Gastrocnemius medialis (tissue), 4 donors: ENCODE measurements at regions not wholly inside any gene's neighbourhood (a gene's known extent, or its start where the extent isn't known, plus 50 kb on each side); places are given as distances from the start of the nearest gene placed in this dataset.

Source experiments
- ATAC-seq, 2 donors: fragments of 150-250 bp; one replicate each; pipeline ENCODE4 v1.9.1; 2016
- DNase-seq, 2 donors: peaks; one replicate each; pipeline ENCODE4 v3.0.0-alpha.2; 2019
- H3K27ac ChIP-seq, 4 donors: fragments of 200-600 bp; sonication (generic); 1 replicate in 1 of 4; 2 replicates in 3 of 4; pipeline ENCODE4 v1.5.1; 2016 to 2018; ENCODE audit warnings: mild to moderate bottlenecking in 2 of 4, moderate library complexity in 1 of 4
- H3K27me3 ChIP-seq, 3 donors: fragments of 200-600 bp; sonication (generic) in 2 of 3; 1 replicate in 1 of 3; 2 replicates in 2 of 3; pipeline versions ENCODE4 v1.5.1 to v1.6.0; 2016 to 2019; ENCODE audit warnings: mild to moderate bottlenecking in 1 of 3, moderate library complexity in 1 of 3
- H3K36me3 ChIP-seq, 2 donors: fragments of 200-600 bp; sonication (generic) in 1 of 2; one replicate each; pipeline ENCODE4 v1.5.1; 2017 to 2018
- H3K4me1 ChIP-seq, 2 donors: fragments of 200-600 bp; sonication (generic) in 1 of 2; one replicate each; pipeline ENCODE4 v1.5.1; 2016 to 2017; ENCODE audit warnings: mild to moderate bottlenecking in 2 of 2
- H3K4me3 ChIP-seq, 4 donors: fragments of 200-600 bp; sonication (generic) in 3 of 4; 1 replicate in 1 of 4; 2 replicates in 3 of 4; pipeline ENCODE4 v1.5.1; 2016 to 2019; ENCODE audit warnings: mild to moderate bottlenecking in 2 of 4
- H3K9me3 ChIP-seq, 3 donors: fragments of 200-600 bp; sonication (generic) in 2 of 3; 1 replicate in 1 of 3; 2 replicates in 2 of 3; pipeline ENCODE4 v1.5.1; 2016 to 2019
- CTCF ChIP-seq, 5 experiments: fragments of 450-650 bp in 3 of 5; fragments of 200-600 bp in 2 of 5; sonication (generic) in 2 of 5; IDR thresholded peaks in 4 of 5; conservative IDR thresholded peaks in 1 of 5; 1 replicate in 4 of 5; 2 replicates in 1 of 5; pipeline ENCODE4 v1.5.1; 2016 to 2019; ENCODE audit warnings: antibody characterized with exemption in 5 of 5, mild to moderate bottlenecking in 3 of 5, moderate library complexity in 3 of 5
- POLR2A ChIP-seq, 2 donors: fragments of 450-650 bp; IDR thresholded peaks; one replicate each; pipeline ENCODE4 v1.6.1; 2017; ENCODE audit warnings: antibody characterized with exemption in 2 of 2, mild to moderate bottlenecking in 2 of 2, moderate library complexity in 2 of 2
- in situ Hi-C, 4 donors: fragments of 200-750 bp; cut with MboI; loops; one replicate each; pipeline versions ENCODE4 v1.15.0 to v1.8.0; 2017; ENCODE audit warnings: low sequenced_read_pairs in 4 of 4
- intact Hi-C: fragments of 100-400 bp; cut with DNase I; formaldehyde crosslinking; loops from one replicate; pipeline ENCODE4 v1.15.1; 2023; ENCODE audit warnings: low total_unique reads

GRCh38 chr15:61558172-61559136 is 329.4 kb upstream of the RORA start:
- ATAC-seq: peak; percentile 90 to 93
- Histone ChIP-seq H3K9me3 (no peaks in the 10 kb centered on the region), H3K27ac (peak overlapping the region; percentile 45 to 71 (median 60)), H3K27me3 (no peaks in the 10 kb centered on the region), H3K36me3 (no peaks in the 10 kb centered on the region), H3K4me3 (no peak overlapping the region), H3K4me1 (peaks cover 0 to 17% of the 10 kb centered on the region in 2 donors)
- TF ChIP-seq POLR2A (IDR thresholded peaks at IDR 0.05) (no peak), CTCF (IDR thresholded peaks at IDR 0.05 in 4 of 5, conservative IDR thresholded peaks at IDR 0.05 in 1 of 5) (no peak)
- intact Hi-C loops: no loop called here
- in situ Hi-C loops: loop anchor here in 1 of 4 donors (25.0 kb wide), 1 partner anchor 279 kb away; no protein-coding TSS in a partner anchor
- peak; percentile 31 to 48 for DNase-seq

- no peaks in the 10 kb centered on the region for H3K27me3 ChIP-seq
- H3K27ac ChIP-seq: no peak overlapping the region
- intact Hi-C loops (no loop called here), in situ Hi-C loops (loop anchor here in 1 of 4 donors (25.0 kb wide), 1 partner anchor 281 kb away; no protein-coding TSS in a partner anchor)
- ATAC-seq (no peak), DNase-seq (no peak)
- no peaks in the 10 kb centered on the region for H3K9me3 ChIP-seq
- H3K4me3 ChIP-seq: no peak overlapping the region
- H3K36me3 ChIP-seq: no peaks in the 10 kb centered on the region
- no peak for TF ChIP-seq POLR2A (IDR thresholded peaks at IDR 0.05)
- TF ChIP-seq CTCF (IDR thresholded peaks at IDR 0.05 in 4 of 5, conservative IDR thresholded peaks at IDR 0.05 in 1 of 5): no peak
- H3K4me1 ChIP-seq: peaks cover 0 to 17% of the 10 kb centered on the region in 2 donors
Observed at GRCh38 chr15:61556037-61556648, 327.0 kb upstream of the RORA start.

- no peak overlapping the region for H3K4me3 ChIP-seq
- H3K4me1 ChIP-seq: no peaks in the 10 kb centered on the region
- H3K9me3 ChIP-seq: no peaks in the 10 kb centered on the region
- intact Hi-C loops (no loop called here), in situ Hi-C loops (loop anchor here in 3 of 4 donors (10.0 to 25.0 kb wide), 2 partner anchors 55 to 288 kb away; no protein-coding TSS in a partner anchor)
- H3K27ac ChIP-seq: no peak overlapping the region
- TF ChIP-seq POLR2A (IDR thresholded peaks at IDR 0.05) (no peak), CTCF (IDR thresholded peaks at IDR 0.05 in 4 of 5, conservative IDR thresholded peaks at IDR 0.05 in 1 of 5) (no peak)
- DNase-seq: no peak
- no peak for ATAC-seq
- no peaks in the 10 kb centered on the region for H3K36me3 ChIP-seq
- no peaks in the 10 kb centered on the region for H3K27me3 ChIP-seq
Observed at GRCh38 chr15:61549727-61550126, 320.6 kb upstream of the RORA start.

- intact Hi-C loops: no loop called here
- no peak overlapping the region for H3K4me3 ChIP-seq
Observed at GRCh38 chr15:61545763-61546162, 316.7 kb upstream of the RORA start.

More at GRCh38 chr15:61545763-61546162, 316.7 kb upstream of the RORA start:
- TF ChIP-seq POLR2A (IDR thresholded peaks at IDR 0.05) (no peak), CTCF (IDR thresholded peaks at IDR 0.05 in 4 of 5, conservative IDR thresholded peaks at IDR 0.05 in 1 of 5) (no peak)
- H3K4me1 ChIP-seq: no peaks in the 10 kb centered on the region
- no peak for DNase-seq
- H3K27ac ChIP-seq: no peak overlapping the region
- H3K27me3 ChIP-seq: no peaks in the 10 kb centered on the region
- no peaks in the 10 kb centered on the region for H3K36me3 ChIP-seq
- in situ Hi-C loops: loop anchor here in 2 of 4 donors (10.0 to 25.0 kb wide), 2 partner anchors 59 to 292 kb away; no protein-coding TSS in a partner anchor
- ATAC-seq: no peak
- no peaks in the 10 kb centered on the region for H3K9me3 ChIP-seq
